Right forelimb (tissue), 1 donor: ENCODE measurements at regions not wholly inside any gene's neighbourhood (a gene's known extent, or its start where the extent isn't known, plus 50 kb on each side); places are given as distances from the start of the nearest gene placed in this dataset.

Experiments used
- DNase-seq: peaks from one replicate; pipeline ENCODE4 v3.0.0-alpha.2; 2018

GRCh38 chr13:112005925-112006324 lies 61.0 kb upstream of the SOX1 start:
- DNase-seq = no peak

GRCh38 chr13:112007191-112007590 lies 59.8 kb upstream of the SOX1 start:
- DNase-seq = no peak

GRCh38 chr13:112010714-112011113 lies 56.2 kb upstream of the SOX1 start:
- DNase-seq = no peak

- DNase-seq = no peak
Measured at GRCh38 chr13:112012016-112012704, 54.8 kb upstream of the SOX1 start.

- no peak for DNase-seq
Measured at GRCh38 chr13:112012705-112013085, 54.3 kb upstream of the SOX1 start.

GRCh38 chr13:112013665-112014064 lies 53.3 kb upstream of the SOX1 start:
- DNase-seq = no peak

- DNase-seq = no peak
Measured at GRCh38 chr13:112014857-112015256, 52.1 kb upstream of the SOX1 start.
